Left ventricle myocardium inferior (tissue), 1 donor: ENCODE measurements at regions not wholly inside any gene's neighbourhood (a gene's known extent, or its start where the extent isn't known, plus 50 kb on each side); places are given as distances from the start of the nearest gene placed in this dataset.
"Not testable (repeated sequence)": the region's sequence is repeated elsewhere in the genome, so short reads cannot be mapped to it uniquely, and the experiment has no call there.

Experiments used
- DNase-seq: peaks from one replicate; pipeline ENCODE4 v3.0.0-alpha.2; 2020
- H3K27ac ChIP-seq: fragments of 200-600 bp; replicated peaks from 2 replicates; pipeline ENCODE4 v1.8.0; 2021
- H3K27me3 ChIP-seq: fragments of 200-600 bp; 2 replicates; pipeline ENCODE4 v1.8.0; 2021; ENCODE audit warnings: low read depth
- H3K36me3 ChIP-seq: fragments of 200-600 bp; 2 replicates; pipeline ENCODE4 v1.8.0; 2021
- H3K4me1 ChIP-seq: fragments of 200-600 bp; 2 replicates; pipeline ENCODE4 v1.8.0; 2021
- H3K4me3 ChIP-seq: fragments of 200-600 bp; 2 replicates; pipeline ENCODE4 v1.8.0; 2021; ENCODE audit warnings: mild to moderate bottlenecking, moderate library complexity
- H3K9me3 ChIP-seq: fragments of 200-600 bp; replicated peaks from 2 replicates; pipeline ENCODE4 v1.8.0; 2021
- intact Hi-C: fragments of 100-400 bp; cut with micrococcal nuclease; formaldehyde crosslinking; loops from one replicate; pipeline ENCODE4 v1.11.0; 2022
- TF ChIP-seq, protein P1 (sequence below): fragments of 200-600 bp; IDR thresholded peaks from 2 replicates; pipeline ENCODE4 v1.8.0; 2021; ENCODE audit warnings: antibody characterized with exemption, mild to moderate bottlenecking, borderline replicate concordance
- donor health status: DM: no; HTN: yes; CAD: no; lungs with severe emphysema.

GRCh38 chr20:53725575-53725970 is 131.9 kb upstream of the ZNF217 start:
- intact Hi-C loops, result no loop called here
- no peaks in the 10 kb centered on the region for H3K27me3 ChIP-seq
- no peak overlapping the region for H3K27ac ChIP-seq
- no peaks in the 10 kb centered on the region for H3K9me3 ChIP-seq
- no peaks in the 10 kb centered on the region for H3K4me1 ChIP-seq
- TF ChIP-seq, protein P1, sequence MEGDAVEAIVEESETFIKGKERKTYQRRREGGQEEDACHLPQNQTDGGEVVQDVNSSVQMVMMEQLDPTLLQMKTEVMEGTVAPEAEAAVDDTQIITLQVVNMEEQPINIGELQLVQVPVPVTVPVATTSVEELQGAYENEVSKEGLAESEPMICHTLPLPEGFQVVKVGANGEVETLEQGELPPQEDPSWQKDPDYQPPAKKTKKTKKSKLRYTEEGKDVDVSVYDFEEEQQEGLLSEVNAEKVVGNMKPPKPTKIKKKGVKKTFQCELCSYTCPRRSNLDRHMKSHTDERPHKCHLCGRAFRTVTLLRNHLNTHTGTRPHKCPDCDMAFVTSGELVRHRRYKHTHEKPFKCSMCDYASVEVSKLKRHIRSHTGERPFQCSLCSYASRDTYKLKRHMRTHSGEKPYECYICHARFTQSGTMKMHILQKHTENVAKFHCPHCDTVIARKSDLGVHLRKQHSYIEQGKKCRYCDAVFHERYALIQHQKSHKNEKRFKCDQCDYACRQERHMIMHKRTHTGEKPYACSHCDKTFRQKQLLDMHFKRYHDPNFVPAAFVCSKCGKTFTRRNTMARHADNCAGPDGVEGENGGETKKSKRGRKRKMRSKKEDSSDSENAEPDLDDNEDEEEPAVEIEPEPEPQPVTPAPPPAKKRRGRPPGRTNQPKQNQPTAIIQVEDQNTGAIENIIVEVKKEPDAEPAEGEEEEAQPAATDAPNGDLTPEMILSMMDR, result no peak
- no peaks in the 10 kb centered on the region for H3K36me3 ChIP-seq
- DNase-seq, result no peak
- H3K4me3 ChIP-seq, result no peak overlapping the region

DNA sequence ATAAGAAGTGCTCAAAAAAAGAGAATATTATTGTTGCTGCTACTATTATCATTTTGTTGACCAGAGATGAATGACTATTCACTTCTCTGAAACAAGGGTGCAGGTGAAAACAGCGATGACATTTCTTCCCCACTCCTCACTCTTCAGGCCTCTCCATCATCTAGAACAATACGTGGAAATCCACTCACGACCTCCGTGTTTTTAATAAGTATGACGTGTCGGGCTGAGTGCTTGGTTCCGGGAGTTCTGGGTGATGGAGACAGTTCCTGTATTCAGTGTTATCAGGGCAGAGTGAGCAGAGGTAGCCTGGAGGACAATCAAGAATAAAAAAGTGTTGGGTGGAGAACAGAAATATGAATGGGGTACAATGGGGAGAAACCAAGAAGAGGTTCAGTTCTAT is 130.0 kb upstream of the ZNF217 start:
- Histone ChIP-seq H3K27ac (no peak overlapping the region), H3K9me3 (no peaks in the 10 kb centered on the region), H3K36me3 (no peaks in the 10 kb centered on the region), H3K27me3 (no peaks in the 10 kb centered on the region), H3K4me3 (no peak overlapping the region), H3K4me1 (no peaks in the 10 kb centered on the region)
- no peak for DNase-seq
- intact Hi-C loops, result no loop called here
- TF ChIP-seq, protein P1, result no peak

DNA sequence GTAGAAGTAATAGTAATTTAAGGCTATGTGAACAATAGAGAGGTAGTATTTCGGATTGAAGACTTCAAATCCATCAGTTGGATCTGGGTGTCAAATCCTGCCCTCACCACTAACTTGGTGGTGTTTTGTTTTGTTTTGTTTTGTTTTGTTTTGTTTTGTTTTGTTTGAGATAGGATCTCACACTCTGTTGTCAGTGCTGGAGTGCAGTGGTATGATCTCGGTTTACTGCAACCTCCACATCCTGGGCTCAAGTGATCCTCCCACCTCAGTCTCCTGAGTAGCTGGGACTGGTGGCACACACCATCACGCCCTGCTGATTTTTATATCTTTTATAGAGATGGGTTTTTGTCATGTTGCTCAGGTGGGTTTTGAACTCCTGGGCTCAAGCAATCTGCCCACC is 129.4 kb upstream of the ZNF217 start:
- TF ChIP-seq, protein P1, result no peak
- Histone ChIP-seq H3K9me3 (no peaks in the 10 kb centered on the region), H3K4me3 (no peak overlapping the region), H3K27me3 (no peaks in the 10 kb centered on the region), H3K4me1 (no peaks in the 10 kb centered on the region), H3K36me3 (no peaks in the 10 kb centered on the region), H3K27ac (no peak overlapping the region)
- DNase-seq, result no peak
- intact Hi-C loops, result no loop called here

DNA sequence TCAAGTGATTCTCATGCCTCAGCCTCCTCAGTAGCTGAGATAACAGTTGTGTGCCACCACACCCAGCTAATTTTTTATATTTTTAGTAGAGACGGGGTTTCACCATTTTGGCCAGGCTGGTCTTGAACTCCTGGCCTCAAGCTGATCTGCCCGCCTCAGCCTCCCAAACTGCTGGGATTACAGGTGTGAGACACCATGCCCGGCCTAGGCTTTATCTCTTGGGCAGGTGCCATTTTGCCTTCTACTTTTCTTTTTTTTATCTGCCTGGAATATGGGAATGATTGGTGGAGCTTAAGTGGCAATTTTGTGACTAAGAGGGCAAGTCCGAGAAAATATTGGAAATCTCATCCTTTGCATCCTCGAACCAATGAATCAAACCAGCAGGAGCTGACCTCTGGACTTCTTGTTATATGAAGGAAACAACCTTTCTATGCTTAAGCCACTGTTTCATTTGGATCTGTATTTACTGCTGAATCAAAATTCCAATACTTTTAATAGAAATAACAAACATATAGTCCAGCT is 128.9 kb upstream of the ZNF217 start:
- H3K27me3 ChIP-seq, result no peaks in the 10 kb centered on the region
- no peak overlapping the region for H3K27ac ChIP-seq
- DNase-seq, result no peak
- TF ChIP-seq, protein P1, result no peak
- no peaks in the 10 kb centered on the region for H3K36me3 ChIP-seq
- H3K4me3 ChIP-seq, result no peak overlapping the region
- H3K9me3 ChIP-seq, result no peaks in the 10 kb centered on the region
- intact Hi-C loops, result no loop called here
- H3K4me1 ChIP-seq, result no peaks in the 10 kb centered on the region

GRCh38 chr20:53721445-53721963 is 127.9 kb upstream of the ZNF217 start:
- H3K27ac ChIP-seq, intact Hi-C loops, H3K4me3 ChIP-seq, H3K9me3 ChIP-seq, H3K27me3 ChIP-seq, H3K36me3 ChIP-seq, DNase-seq, H3K4me1 ChIP-seq: not testable (repeated sequence)

DNA sequence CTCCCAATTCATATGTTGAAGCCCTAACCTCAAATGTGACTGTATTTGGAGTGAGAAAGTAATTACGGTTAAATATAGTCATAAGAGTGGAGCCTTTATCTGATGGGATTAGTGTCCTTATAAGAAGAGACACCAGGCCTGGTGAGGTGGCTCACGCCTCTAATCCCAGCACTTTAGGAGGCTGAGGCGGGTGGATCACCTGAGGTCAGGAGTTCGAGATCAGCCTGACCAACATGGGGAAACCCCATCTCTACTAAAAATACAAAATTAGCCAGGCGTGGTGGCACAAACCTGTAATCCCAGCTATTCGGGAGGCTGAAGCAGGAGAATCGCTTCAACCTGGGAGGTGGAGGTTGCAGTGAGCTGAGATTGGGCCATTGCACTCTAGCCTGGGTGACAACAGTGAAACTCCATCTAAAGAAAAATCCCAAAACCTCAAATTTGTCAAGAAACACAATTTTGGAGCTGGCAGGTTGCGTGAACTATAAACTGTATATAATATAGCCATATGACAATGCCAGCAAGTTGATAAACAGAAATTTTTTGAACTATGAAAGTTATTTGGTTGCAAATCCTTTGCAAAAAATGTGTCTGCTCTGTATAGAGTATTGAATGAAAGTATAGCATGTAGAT is 125.6 kb upstream of the ZNF217 start:
- intact Hi-C loops, H3K9me3 ChIP-seq, H3K27me3 ChIP-seq, H3K4me1 ChIP-seq, H3K4me3 ChIP-seq, H3K36me3 ChIP-seq, H3K27ac ChIP-seq, DNase-seq: not testable (repeated sequence)
